HCT116 (cell line): ENCODE measurements at regions not wholly inside any gene's neighbourhood (a gene's known extent, or its start where the extent isn't known, plus 50 kb on each side); places are given as distances from the start of the nearest gene placed in this dataset.

Experiments used
- ATAC-seq: fragments of 200-7000 bp; cut with Tn5 transposase; 2 replicates; pipeline ENCODE4 v1.9.1; 2020; ENCODE audit warnings: mild to moderate bottlenecking, moderate library complexity
- BruUV-seq: library from RNA; stranded (reverse); fragments of 400-500 nt; replicated peaks from 2 replicates; lab custom pipeline; 2021; lab: Mats Ljungman, UMichigan
- CTCF ChIA-PET: fragments of 300-600 bp; sonication (Branson Sonifier 250); formaldehyde crosslinking; loops from one replicate; lab custom pipeline; 2021; ENCODE audit warnings: antibody characterized with exemption; lab: Charles Lee
- POLR2A ChIA-PET: fragments of 300-600, 350-600 bp; sonication (Branson Sonifier 250); formaldehyde crosslinking; loops from one replicate; lab custom pipeline; 2021; ENCODE audit warnings: antibody characterized with exemption; lab: Charles Lee
- RAD21 ChIA-PET, 2 experiments: fragments of 300-600 bp; sonication (Branson Sonifier 250); formaldehyde crosslinking; loops; one replicate each; lab custom pipeline; 2023; ENCODE audit warnings: low total read pairs in 2 of 2; ENCODE audit not compliant: uncharacterized antibody in 2 of 2, unreplicated experiment in 2 of 2, low non-redundant PET in 1 of 2; lab: Charles Lee
- DNase-seq: peaks from one replicate; pipeline ENCODE4 v3.0.0-alpha.2; 2010; ENCODE audit warnings: low read depth, low spot score
- H2AFZ ChIP-seq: fragments of 200-600 bp; shearing (Covaris generic), sonication (generic); 2 replicates; pipeline ENCODE4 v1.6.1; 2017; ENCODE audit warnings: low read depth, mixed run types, mixed read lengths, antibody characterized with exemption, low read length; ENCODE audit not compliant: poor library complexity, severe bottlenecking
- H3K27ac ChIP-seq: 2 replicates; pipeline ENCODE4 v1.5.1; 2012; ENCODE audit warnings: low read depth, low read length
- H3K27me3 ChIP-seq: fragments of 200-600 bp; sonication (generic); 2 replicates; pipeline ENCODE4 v1.6.1; 2016; ENCODE audit warnings: mixed run types, low read length, mixed read lengths; ENCODE audit not compliant: insufficient read depth
- H3K36me3 ChIP-seq, 2 experiments: fragments of 200-500 bp in 1 of 2; fragments of 200-600 bp in 1 of 2; sonication (Bioruptor generic) in 1 of 2; sonication (generic) in 1 of 2; 2 replicates each; pipeline versions ENCODE4 v1.5.1 to v1.6.1; 2014 to 2016; ENCODE audit warnings: low read length in 2 of 2, inconsistent platforms in 1 of 2, mixed read lengths in 1 of 2, mixed run types in 1 of 2; ENCODE audit not compliant: insufficient read depth in 2 of 2, control insufficient read depth in 1 of 2
- H3K4me1 ChIP-seq, 2 experiments: fragments of 200-600 bp in 1 of 2; sonication (generic) in 1 of 2; 2 replicates each; pipeline versions ENCODE4 v1.5.1 to v1.6.1; 2012 to 2017; ENCODE audit warnings: low read length in 2 of 2, inconsistent platforms in 1 of 2, mild to moderate bottlenecking in 1 of 2, mixed read lengths in 1 of 2, mixed run types in 1 of 2, moderate library complexity in 1 of 2; ENCODE audit not compliant: insufficient read depth in 2 of 2, control insufficient read depth in 1 of 2
- H3K4me2 ChIP-seq: fragments of 200-600 bp; sonication (generic); 2 replicates; pipeline ENCODE4 v1.6.1; 2017; ENCODE audit warnings: mixed run types, low read length, mixed read lengths
- H3K4me3 ChIP-seq, 2 experiments: fragments of 200-600 bp in 1 of 2; sonication (generic) in 1 of 2; replicated peaks in 1 of 2; 2 replicates each; pipeline ENCODE4 v1.5.1; 2011 to 2016; ENCODE audit warnings: low read length in 2 of 2, control low read depth in 1 of 2, low read depth in 1 of 2, mild to moderate bottlenecking in 1 of 2, mixed read lengths in 1 of 2, mixed run types in 1 of 2
- H3K79me2 ChIP-seq: fragments of 200-600 bp; sonication (generic); 2 replicates; pipeline ENCODE4 v1.6.1; 2017; ENCODE audit warnings: mild to moderate bottlenecking, mixed run types, low read length, moderate library complexity, mixed read lengths; ENCODE audit not compliant: insufficient read depth
- H3K9ac ChIP-seq: fragments of 200-600 bp; sonication (generic); 2 replicates; pipeline ENCODE4 v1.6.1; 2016; ENCODE audit warnings: low read length, mixed read lengths
- H3K9me2 ChIP-seq: fragments of 200-600 bp; sonication (generic), shearing (Covaris generic); 2 replicates; pipeline ENCODE4 v1.6.1; 2017; ENCODE audit warnings: mixed run types, mild to moderate bottlenecking, moderate library complexity; ENCODE audit not compliant: insufficient read depth
- H3K9me3 ChIP-seq, 2 experiments: fragments of 200-500 bp in 1 of 2; fragments of 200-600 bp in 1 of 2; sonication (Bioruptor generic) in 1 of 2; sonication (generic) in 1 of 2; 2 replicates each; pipeline ENCODE4 v1.6.1; 2014 to 2017; ENCODE audit warnings: low read length in 2 of 2, mixed read lengths in 2 of 2, inconsistent platforms in 1 of 2, low read depth in 1 of 2, mild to moderate bottlenecking in 1 of 2, mixed run types in 1 of 2, moderate library complexity in 1 of 2; ENCODE audit not compliant: control insufficient read depth in 1 of 2, insufficient read depth in 1 of 2
- H4K20me1 ChIP-seq: fragments of 200-600 bp; sonication (generic), shearing (Covaris generic); 2 replicates; pipeline ENCODE4 v1.6.1; 2017; ENCODE audit warnings: mixed run types, mild to moderate bottlenecking, moderate library complexity; ENCODE audit not compliant: insufficient read depth
- ATF3 ChIP-seq: IDR thresholded peaks from 2 replicates; pipeline ENCODE4 v1.6.1; 2012
- CBX3 ChIP-seq: IDR thresholded peaks from 2 replicates; pipeline ENCODE4 v1.6.1; 2012; ENCODE audit warnings: low read depth
- ELF1 ChIP-seq: IDR thresholded peaks from 2 replicates; pipeline ENCODE4 v1.6.1; 2012; ENCODE audit warnings: low read depth, borderline replicate concordance
- EZH2 ChIP-seq: fragments of 200-600 bp; sonication (generic); IDR thresholded peaks from 2 replicates; pipeline ENCODE4 v1.6.1; 2017; ENCODE audit warnings: antibody characterized with exemption, mixed run types
- FOSL1 ChIP-seq: IDR thresholded peaks from 2 replicates; pipeline ENCODE4 v1.6.1; 2012; ENCODE audit warnings: low read depth
- JUND ChIP-seq: IDR thresholded peaks from 2 replicates; pipeline ENCODE4 v1.6.1; 2012
- MAX ChIP-seq: IDR thresholded peaks from 2 replicates; pipeline ENCODE4 v1.6.1; 2012
- POLR2A ChIP-seq: IDR thresholded peaks from 2 replicates; pipeline ENCODE4 v1.7.0; 2011; ENCODE audit warnings: borderline replicate concordance; ENCODE audit not compliant: insufficient read depth, insufficient read length; ENCODE audit errors: extremely low read depth
- POLR2AphosphoS5 ChIP-seq: IDR thresholded peaks from 2 replicates; pipeline ENCODE4 v1.6.1; 2011; ENCODE audit warnings: mild to moderate bottlenecking, low read depth, low read length, moderate library complexity
- SIN3A ChIP-seq: IDR thresholded peaks from 2 replicates; pipeline ENCODE4 v1.6.1; 2012; ENCODE audit warnings: low read depth
- SP1 ChIP-seq: IDR thresholded peaks from 2 replicates; pipeline ENCODE4 v1.6.1; 2012; ENCODE audit warnings: low read depth
- SRF ChIP-seq: IDR thresholded peaks from 2 replicates; pipeline ENCODE4 v1.6.1; 2012; ENCODE audit warnings: low read depth
- TCF7L2 ChIP-seq: IDR thresholded peaks from 2 replicates; pipeline ENCODE4 v1.7.0; 2011; ENCODE audit warnings: borderline replicate concordance, inconsistent platforms; ENCODE audit not compliant: insufficient read depth, insufficient read length; ENCODE audit errors: extremely low read depth
- YY1 ChIP-seq: IDR thresholded peaks from 2 replicates; pipeline ENCODE4 v1.6.1; 2011; ENCODE audit warnings: low read length, low read depth, moderate library complexity, mild to moderate bottlenecking; ENCODE audit not compliant: insufficient replicate concordance; ENCODE audit errors: extremely low read depth
- ZBTB33 ChIP-seq: IDR thresholded peaks from 2 replicates; pipeline ENCODE4 v1.6.1; 2011; ENCODE audit warnings: mild to moderate bottlenecking, low read length, moderate library complexity; ENCODE audit not compliant: insufficient replicate concordance; ENCODE audit errors: extremely low read depth
- ZFX ChIP-seq: fragments of 450-650 bp; IDR thresholded peaks from 2 replicates; pipeline ENCODE4 v1.6.1; 2017
- ZNF274 ChIP-seq: fragments of 200-500 bp; sonication (Bioruptor generic); IDR thresholded peaks from 2 replicates; pipeline ENCODE4 v1.6.1; 2014; ENCODE audit warnings: mild to moderate bottlenecking, low read depth, low read length, inconsistent platforms
- intact Hi-C: fragments of 100-400 bp; cut with micrococcal nuclease; formaldehyde crosslinking; loops from 2 replicates; pipeline ENCODE4 v1.10.0; 2022
- TF ChIP-seq, protein P1 (sequence below), 3 experiments: fragments of 200-600 bp in 1 of 3; sonication (generic) in 1 of 3; IDR thresholded peaks in 2 of 3; conservative IDR thresholded peaks in 1 of 3; 2 replicates each; pipeline ENCODE4 v1.5.1; 2012 to 2017; ENCODE audit warnings: low read depth in 2 of 3, low read length in 2 of 3, antibody characterized with exemption in 1 of 3, borderline replicate concordance in 1 of 3, control low read depth in 1 of 3, mild to moderate bottlenecking in 1 of 3, mixed read lengths in 1 of 3, mixed run types in 1 of 3, moderate library complexity in 1 of 3; ENCODE audit not compliant: insufficient read depth in 1 of 3

GRCh38 chr1:209526137-209526536 is 57.4 kb upstream of the CAMK1G start:
- H3K27me3 ChIP-seq = peaks cover 73% of the 10 kb centered on the region
- H4K20me1 ChIP-seq = no peaks in the 10 kb centered on the region
- no peak for TF ChIP-seq TCF7L2
- TF ChIP-seq SRF = no peak
- no peak for TF ChIP-seq YY1
- TF ChIP-seq SP1 = no peak
- no peak for TF ChIP-seq EZH2
- TF ChIP-seq FOSL1 = no peak
- TF ChIP-seq ZFX = no peak
- TF ChIP-seq ZNF274 = no peak
- no peak for TF ChIP-seq SIN3A
- no peak for TF ChIP-seq JUND
- TF ChIP-seq ELF1 = no peak
- TF ChIP-seq MAX = no peak
- no peak for TF ChIP-seq CBX3
- TF ChIP-seq, protein P1, sequence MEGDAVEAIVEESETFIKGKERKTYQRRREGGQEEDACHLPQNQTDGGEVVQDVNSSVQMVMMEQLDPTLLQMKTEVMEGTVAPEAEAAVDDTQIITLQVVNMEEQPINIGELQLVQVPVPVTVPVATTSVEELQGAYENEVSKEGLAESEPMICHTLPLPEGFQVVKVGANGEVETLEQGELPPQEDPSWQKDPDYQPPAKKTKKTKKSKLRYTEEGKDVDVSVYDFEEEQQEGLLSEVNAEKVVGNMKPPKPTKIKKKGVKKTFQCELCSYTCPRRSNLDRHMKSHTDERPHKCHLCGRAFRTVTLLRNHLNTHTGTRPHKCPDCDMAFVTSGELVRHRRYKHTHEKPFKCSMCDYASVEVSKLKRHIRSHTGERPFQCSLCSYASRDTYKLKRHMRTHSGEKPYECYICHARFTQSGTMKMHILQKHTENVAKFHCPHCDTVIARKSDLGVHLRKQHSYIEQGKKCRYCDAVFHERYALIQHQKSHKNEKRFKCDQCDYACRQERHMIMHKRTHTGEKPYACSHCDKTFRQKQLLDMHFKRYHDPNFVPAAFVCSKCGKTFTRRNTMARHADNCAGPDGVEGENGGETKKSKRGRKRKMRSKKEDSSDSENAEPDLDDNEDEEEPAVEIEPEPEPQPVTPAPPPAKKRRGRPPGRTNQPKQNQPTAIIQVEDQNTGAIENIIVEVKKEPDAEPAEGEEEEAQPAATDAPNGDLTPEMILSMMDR (IDR thresholded peaks at IDR 0.05 in 2 of 3, conservative IDR thresholded peaks at IDR 0.05 in 1 of 3; ENCODE audit: borderline replicate concordance in 1 of 3, insufficient read depth in 1 of 3, low read depth in 2 of 3, low read length in 2 of 3) = no peak
- TF ChIP-seq ATF3 = no peak
- TF ChIP-seq POLR2AphosphoS5 = no peak
- no peak for TF ChIP-seq POLR2A
- no peak for TF ChIP-seq ZBTB33
- H3K4me1 ChIP-seq = no peaks in the 10 kb centered on the region
- H2AFZ ChIP-seq = no peak overlapping the region
- DNase-seq (no peak), ATAC-seq (no peak)
- no peak overlapping the region for H3K27ac ChIP-seq
- CTCF ChIA-PET = no interaction called here
- H3K79me2 ChIP-seq = no peaks in the 10 kb centered on the region
- no peak overlapping the region for H3K4me2 ChIP-seq
- H3K9me3 ChIP-seq = no peaks in the 10 kb centered on the region
- POLR2A ChIA-PET = no interaction called here
- intact Hi-C loops = no loop called here
- no peak overlapping the region for H3K4me3 ChIP-seq
- BruUV-seq = no TSS peak
- H3K9ac ChIP-seq = no peak overlapping the region
- no peaks in the 10 kb centered on the region for H3K9me2 ChIP-seq
- no peaks in the 10 kb centered on the region for H3K36me3 ChIP-seq
- RAD21 ChIA-PET = no interaction called here
